Mammary epithelial cell (primary cell): ENCODE measurements at regions not wholly inside any gene's neighbourhood (a gene's known extent, or its start where the extent isn't known, plus 50 kb on each side); places are given as distances from the start of the nearest gene placed in this dataset.

Experiments
- CTCF ChIP-seq, 2 donors: IDR thresholded peaks in 1 of 2; conservative IDR thresholded peaks in 1 of 2; 2 replicates each; pipeline ENCODE4 v1.5.1; 2011 to 2012; ENCODE audit warnings: inconsistent platforms in 2 of 2, low read length in 2 of 2, mild to moderate bottlenecking in 2 of 2, control low read depth in 1 of 2, low read depth in 1 of 2; ENCODE audit not compliant: insufficient read depth in 1 of 2; ENCODE audit errors: extremely low read depth in 1 of 2
- EZH2 ChIP-seq: IDR thresholded peaks from 2 replicates; pipeline ENCODE4 v1.6.1; 2012; ENCODE audit warnings: low read length, inconsistent platforms, borderline replicate concordance

GRCh38 chr3:36633060-36633459 is 131.3 kb downstream of the DCLK3 start:
- TF ChIP-seq CTCF (conservative IDR thresholded peaks at IDR 0.05 in 1 of 2, IDR thresholded peaks at IDR 0.05 in 1 of 2; ENCODE audit: extremely low read depth in 1 of 2, insufficient read depth in 1 of 2, low read depth in 1 of 2, low read length in 2 of 2) = no peak
- no peak for TF ChIP-seq EZH2
